Mucosa of descending colon (tissue), 3 donors: ENCODE measurements at regions not wholly inside any gene's neighbourhood (a gene's known extent, or its start where the extent isn't known, plus 50 kb on each side); places are given as distances from the start of the nearest gene placed in this dataset.

Experiments
- ATAC-seq: fragments of 200-7000 bp; cut with Tn5 transposase; one replicate; pipeline ENCODE4 v1.9.1; 2020; ENCODE audit warnings: mild to moderate bottlenecking, moderate library complexity
- DNase-seq, 3 donors: peaks; one replicate each; pipeline ENCODE4 v3.0.0-alpha.2; 2020
- H3K36me3 ChIP-seq: fragments of 200-600 bp; one replicate; pipeline ENCODE4 v1.8.0; 2021; ENCODE audit warnings: low read depth, mild to moderate bottlenecking
- H3K4me1 ChIP-seq: fragments of 200-600 bp; one replicate; pipeline ENCODE4 v1.8.0; 2021; ENCODE audit warnings: low read depth, mild to moderate bottlenecking
- H3K4me3 ChIP-seq: fragments of 200-600 bp; one replicate; pipeline ENCODE4 v1.8.0; 2021; ENCODE audit warnings: mild to moderate bottlenecking
- H3K9me3 ChIP-seq: fragments of 200-600 bp; one replicate; pipeline ENCODE4 v1.8.0; 2021; ENCODE audit warnings: mild to moderate bottlenecking
- intact Hi-C, 2 donors: fragments of 100-400 bp; cut with DNase I in 1 of 2; cut with micrococcal nuclease in 1 of 2; formaldehyde crosslinking; loops; one replicate each; pipeline versions ENCODE4 v1.11.0 to v1.11.1; 2022; cut with DNase I, micrococcal nuclease
- TF ChIP-seq, protein P1 (sequence below): fragments of 200-600 bp; IDR thresholded peaks from one replicate; pipeline ENCODE4 v1.8.0; 2022; ENCODE audit warnings: antibody characterized with exemption, mild to moderate bottlenecking
- donor health status: DM: no; HTN: no; CAD: no; lungs with moderate emphysema.
- donor health status: DM: no; HTN: no; CAD: no.
- donor health status: DM: no; HTN: yes; CAD: no.

DNA sequence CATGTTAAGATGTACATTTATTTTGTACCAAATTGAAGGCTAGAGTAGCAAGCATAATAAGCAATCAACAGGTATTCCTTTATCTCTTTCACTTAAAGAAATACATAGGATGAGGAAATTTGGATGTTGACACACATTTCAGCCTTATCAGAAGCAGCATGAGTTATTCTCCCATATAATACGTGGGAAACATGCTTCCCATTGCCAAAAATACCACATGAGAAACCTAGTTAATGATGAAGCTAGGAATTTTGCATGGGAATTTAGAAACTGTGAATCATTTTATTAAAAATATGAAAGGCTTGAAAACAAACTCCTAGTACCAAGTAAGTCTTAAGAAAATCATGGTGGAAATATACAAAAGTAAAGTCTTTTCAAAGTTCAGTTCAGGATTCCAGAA is 751.8 kb downstream of the TSN start:
- Histone ChIP-seq H3K4me1 (no peaks in the 10 kb centered on the region), H3K36me3 (no peaks in the 10 kb centered on the region), H3K4me3 (no peak overlapping the region), H3K9me3 (no peaks in the 10 kb centered on the region)
- ATAC-seq (no peak), DNase-seq (no peak)
- intact Hi-C loops: no loop called here
- TF ChIP-seq, protein P1, sequence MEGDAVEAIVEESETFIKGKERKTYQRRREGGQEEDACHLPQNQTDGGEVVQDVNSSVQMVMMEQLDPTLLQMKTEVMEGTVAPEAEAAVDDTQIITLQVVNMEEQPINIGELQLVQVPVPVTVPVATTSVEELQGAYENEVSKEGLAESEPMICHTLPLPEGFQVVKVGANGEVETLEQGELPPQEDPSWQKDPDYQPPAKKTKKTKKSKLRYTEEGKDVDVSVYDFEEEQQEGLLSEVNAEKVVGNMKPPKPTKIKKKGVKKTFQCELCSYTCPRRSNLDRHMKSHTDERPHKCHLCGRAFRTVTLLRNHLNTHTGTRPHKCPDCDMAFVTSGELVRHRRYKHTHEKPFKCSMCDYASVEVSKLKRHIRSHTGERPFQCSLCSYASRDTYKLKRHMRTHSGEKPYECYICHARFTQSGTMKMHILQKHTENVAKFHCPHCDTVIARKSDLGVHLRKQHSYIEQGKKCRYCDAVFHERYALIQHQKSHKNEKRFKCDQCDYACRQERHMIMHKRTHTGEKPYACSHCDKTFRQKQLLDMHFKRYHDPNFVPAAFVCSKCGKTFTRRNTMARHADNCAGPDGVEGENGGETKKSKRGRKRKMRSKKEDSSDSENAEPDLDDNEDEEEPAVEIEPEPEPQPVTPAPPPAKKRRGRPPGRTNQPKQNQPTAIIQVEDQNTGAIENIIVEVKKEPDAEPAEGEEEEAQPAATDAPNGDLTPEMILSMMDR: no peak

DNA sequence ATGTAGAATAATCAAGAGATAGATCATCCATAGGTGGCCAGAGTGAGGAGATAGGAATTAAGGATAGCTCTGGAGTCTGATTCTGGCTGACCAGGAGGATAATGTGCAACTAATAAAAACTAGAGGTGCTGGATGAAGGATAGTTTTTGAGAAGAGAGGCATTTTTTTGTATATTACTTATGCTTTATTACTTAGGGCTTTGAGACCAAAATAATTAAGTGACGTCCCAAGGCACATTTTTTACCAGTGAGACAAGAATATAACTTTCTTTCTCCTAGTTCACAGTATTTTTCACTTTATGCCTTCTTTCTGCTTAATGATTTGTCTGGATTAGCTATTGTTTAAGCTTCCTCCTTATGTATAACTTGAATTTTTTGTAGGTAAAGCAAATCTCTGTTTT is 756.6 kb downstream of the TSN start:
- DNase-seq: no peak
- Histone ChIP-seq H3K36me3 (no peaks in the 10 kb centered on the region), H3K4me1 (no peaks in the 10 kb centered on the region), H3K4me3 (no peak overlapping the region), H3K9me3 (no peaks in the 10 kb centered on the region)
- TF ChIP-seq, protein P1: no peak
- ATAC-seq: no peak
- intact Hi-C loops: no loop called here

DNA sequence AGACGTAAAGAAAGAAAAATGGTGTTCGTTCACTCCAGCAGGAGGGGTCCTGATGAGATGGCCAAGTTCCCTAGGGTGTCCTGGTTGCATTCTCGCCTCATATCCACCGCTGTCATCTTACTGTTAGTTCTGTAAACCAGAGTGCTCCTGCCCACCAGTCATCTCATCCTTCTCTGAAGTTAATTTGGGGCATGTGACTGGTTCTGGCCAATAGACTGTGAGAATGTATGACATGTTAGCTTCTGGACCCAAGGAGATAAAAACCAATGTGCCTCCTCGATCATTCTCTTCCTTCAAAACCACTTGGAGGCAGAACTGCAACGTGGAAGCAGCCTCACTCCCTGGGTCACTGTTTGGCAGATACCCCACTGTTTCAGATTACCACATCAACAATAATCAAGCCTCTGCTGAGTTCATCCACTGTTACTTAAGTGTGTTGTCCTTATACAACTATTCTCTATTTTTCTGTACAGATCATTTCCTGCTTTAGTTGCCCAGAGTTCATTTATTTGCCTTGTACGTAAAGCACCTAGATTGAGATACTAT is 759.1 kb downstream of the TSN start:
- Histone ChIP-seq H3K36me3 (no peaks in the 10 kb centered on the region), H3K9me3 (no peaks in the 10 kb centered on the region), H3K4me1 (no peaks in the 10 kb centered on the region), H3K4me3 (no peak overlapping the region)
- DNase-seq (no peak), ATAC-seq (no peak)
- TF ChIP-seq, protein P1: no peak
- intact Hi-C loops: no loop called here

DNA sequence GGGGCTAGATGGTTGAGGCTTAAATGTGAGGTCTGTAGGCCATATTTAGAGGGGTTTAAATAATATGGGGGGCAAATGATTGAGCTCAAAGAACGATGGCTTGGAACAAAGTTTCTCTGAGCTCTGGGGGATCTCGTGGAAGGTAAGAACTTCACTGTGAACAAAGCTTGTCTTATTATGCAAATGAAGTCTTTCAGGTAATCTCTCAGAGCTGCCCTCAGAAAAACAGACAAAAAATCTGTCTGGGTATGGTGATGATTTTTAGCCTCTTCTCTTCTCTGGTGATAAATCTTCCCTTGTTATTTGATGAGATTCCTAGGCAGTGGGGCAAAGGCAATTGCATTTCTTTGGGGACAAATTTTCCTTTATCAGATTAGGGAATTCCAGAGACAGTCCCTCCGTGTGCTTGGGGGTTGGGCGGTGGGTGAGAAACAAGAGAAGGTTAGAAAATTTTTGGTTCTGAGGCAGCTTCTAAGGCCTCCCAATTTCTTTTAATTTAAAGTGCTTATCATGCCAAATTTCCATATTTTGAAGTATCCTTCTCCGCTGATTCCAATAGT is 760.4 kb downstream of the TSN start:
- no peak overlapping the region for H3K4me3 ChIP-seq
- intact Hi-C loops: no loop called here
- TF ChIP-seq, protein P1: no peak
- H3K9me3 ChIP-seq: no peaks in the 10 kb centered on the region
- ATAC-seq (no peak), DNase-seq (no peak)
- H3K36me3 ChIP-seq: no peaks in the 10 kb centered on the region
- H3K4me1 ChIP-seq: no peaks in the 10 kb centered on the region

DNA sequence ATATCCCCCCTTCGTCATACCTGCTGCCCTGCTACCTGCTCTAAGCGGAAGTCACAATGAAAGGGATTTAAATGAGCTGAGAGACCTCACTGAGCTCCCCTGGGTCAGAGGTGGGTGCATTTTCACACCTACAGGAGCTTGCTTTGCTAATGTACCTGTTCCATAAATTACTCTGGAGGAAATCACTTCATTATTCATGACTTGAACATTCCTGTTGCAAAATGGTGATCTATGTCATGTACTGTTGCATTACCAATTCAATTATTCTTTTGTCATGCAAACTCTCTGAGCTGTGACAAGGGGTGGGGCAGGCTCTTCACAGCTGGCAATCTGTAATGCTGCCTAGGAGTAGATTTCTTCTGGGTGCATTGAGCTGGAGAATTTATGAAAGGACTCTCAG is 761.3 kb downstream of the TSN start:
- Histone ChIP-seq H3K36me3 (no peaks in the 10 kb centered on the region), H3K9me3 (no peaks in the 10 kb centered on the region), H3K4me3 (no peak overlapping the region), H3K4me1 (no peaks in the 10 kb centered on the region)
- DNase-seq (no peak), ATAC-seq (no peak)
- intact Hi-C loops: no loop called here
- TF ChIP-seq, protein P1: no peak

DNA sequence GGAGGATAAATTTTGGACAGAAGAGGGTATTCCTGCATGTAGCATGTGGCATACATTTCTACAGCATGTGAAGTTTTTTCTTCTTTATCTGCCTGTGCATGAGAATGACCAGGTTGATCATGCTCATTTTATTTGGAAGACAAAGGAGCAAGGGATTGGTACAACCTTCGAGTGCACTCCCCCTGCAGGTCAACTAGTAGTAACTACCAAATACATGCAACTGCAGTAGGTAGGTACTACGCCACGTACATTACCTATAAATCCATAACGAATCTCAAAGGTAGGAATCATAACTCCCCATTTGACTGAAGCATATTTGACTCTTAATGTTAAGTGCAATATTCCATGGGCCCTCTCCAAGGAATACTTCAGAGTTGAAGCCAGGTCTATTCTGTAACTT is 763.9 kb downstream of the TSN start:
- DNase-seq: no peak

More for the DNA sequence above, 763.9 kb downstream of the TSN start:
- Histone ChIP-seq H3K4me1 (no peaks in the 10 kb centered on the region), H3K9me3 (no peaks in the 10 kb centered on the region), H3K36me3 (no peaks in the 10 kb centered on the region), H3K4me3 (no peak overlapping the region)
- intact Hi-C loops: no loop called here
- no peak for ATAC-seq
- TF ChIP-seq, protein P1: no peak
